ENCODE measurements at regions not wholly inside any gene's neighbourhood (a gene's known extent, or its start where the extent isn't known, plus 50 kb on each side); places are given as distances from the start of the nearest gene placed in this dataset.

DNA sequence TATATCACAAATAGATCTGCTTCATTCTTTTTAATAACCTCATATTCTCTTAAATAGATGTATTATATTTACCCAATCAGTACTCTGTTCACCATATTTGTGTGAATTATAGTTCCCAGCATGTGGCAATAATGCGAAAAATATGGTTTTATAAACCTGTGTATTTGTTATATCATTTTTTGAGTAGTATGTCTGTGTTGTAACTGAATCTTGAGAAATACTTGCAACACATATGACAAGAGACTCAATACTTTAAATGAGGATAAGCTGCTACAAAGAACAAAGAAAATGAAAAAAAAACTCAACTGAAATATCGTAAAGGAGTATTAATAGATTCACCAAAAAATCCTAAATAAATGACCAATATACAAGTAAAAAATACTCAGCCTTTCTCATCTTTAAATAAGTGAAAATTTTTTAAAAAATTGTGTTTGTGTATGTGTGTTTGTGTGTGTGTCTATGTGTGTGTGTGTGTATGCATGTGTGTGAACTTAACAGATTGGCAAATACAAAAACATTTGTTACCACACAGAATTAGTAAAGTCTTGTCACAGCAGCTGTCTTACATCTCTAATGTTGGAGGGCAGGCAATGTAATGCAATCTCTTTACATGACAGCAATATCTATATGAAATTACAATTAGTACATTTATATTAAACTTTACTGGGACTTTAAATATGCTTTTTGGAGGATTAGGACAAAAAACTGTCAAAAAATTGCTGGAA is 441.9 kb upstream of the MGAT4C start:
- TF ChIP-seq, protein P1, sequence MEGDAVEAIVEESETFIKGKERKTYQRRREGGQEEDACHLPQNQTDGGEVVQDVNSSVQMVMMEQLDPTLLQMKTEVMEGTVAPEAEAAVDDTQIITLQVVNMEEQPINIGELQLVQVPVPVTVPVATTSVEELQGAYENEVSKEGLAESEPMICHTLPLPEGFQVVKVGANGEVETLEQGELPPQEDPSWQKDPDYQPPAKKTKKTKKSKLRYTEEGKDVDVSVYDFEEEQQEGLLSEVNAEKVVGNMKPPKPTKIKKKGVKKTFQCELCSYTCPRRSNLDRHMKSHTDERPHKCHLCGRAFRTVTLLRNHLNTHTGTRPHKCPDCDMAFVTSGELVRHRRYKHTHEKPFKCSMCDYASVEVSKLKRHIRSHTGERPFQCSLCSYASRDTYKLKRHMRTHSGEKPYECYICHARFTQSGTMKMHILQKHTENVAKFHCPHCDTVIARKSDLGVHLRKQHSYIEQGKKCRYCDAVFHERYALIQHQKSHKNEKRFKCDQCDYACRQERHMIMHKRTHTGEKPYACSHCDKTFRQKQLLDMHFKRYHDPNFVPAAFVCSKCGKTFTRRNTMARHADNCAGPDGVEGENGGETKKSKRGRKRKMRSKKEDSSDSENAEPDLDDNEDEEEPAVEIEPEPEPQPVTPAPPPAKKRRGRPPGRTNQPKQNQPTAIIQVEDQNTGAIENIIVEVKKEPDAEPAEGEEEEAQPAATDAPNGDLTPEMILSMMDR (IDR thresholded peaks at IDR 0.05), result no peak
- no peak for TF ChIP-seq EP300 (IDR thresholded peaks at IDR 0.05)
- no peak for TF ChIP-seq POLR2AphosphoS5 (IDR thresholded peaks at IDR 0.05)
- TF ChIP-seq POLR2A (IDR thresholded peaks at IDR 0.05), result no peak

Data from upper lobe of left lung (tissue), 4 donors.